Right lobe of liver (tissue), 6 donors: ENCODE measurements at regions not wholly inside any gene's neighbourhood (a gene's known extent, or its start where the extent isn't known, plus 50 kb on each side); places are given as distances from the start of the nearest gene placed in this dataset.

Source experiments
- ATAC-seq, 4 donors: fragments of 200-7000 bp; cut with Tn5 transposase; one replicate each; pipeline ENCODE4 v1.9.1; 2020; ENCODE audit warnings: mild to moderate bottlenecking in 4 of 4, moderate library complexity in 4 of 4
- DNase-seq, 3 donors: peaks; one replicate each; pipeline ENCODE4 v3.0.0-alpha.2; 2020
- H3K27ac ChIP-seq, 3 donors: fragments of 200-600 bp; one replicate each; pipeline ENCODE4 v1.8.0; 2022
- H3K27me3 ChIP-seq, 2 donors: fragments of 200-600 bp; one replicate each; pipeline ENCODE4 v1.8.0; 2022
- H3K36me3 ChIP-seq, 4 donors: fragments of 200-600 bp; sonication (generic) in 1 of 4; one replicate each; pipeline versions ENCODE4 v1.5.1 to v1.8.0; 2017 to 2022; ENCODE audit warnings: control low read depth in 1 of 4
- H3K4me1 ChIP-seq, 4 donors: fragments of 200-600 bp; sonication (generic) in 1 of 4; one replicate each; pipeline versions ENCODE4 v1.5.1 to v1.8.0; 2017 to 2022; ENCODE audit warnings: control low read depth in 1 of 4
- H3K4me3 ChIP-seq, 3 donors: fragments of 200-600 bp; one replicate each; pipeline ENCODE4 v1.8.0; 2022
- H3K9me3 ChIP-seq, 4 donors: fragments of 200-600 bp; sonication (generic) in 1 of 4; one replicate each; pipeline versions ENCODE4 v1.5.1 to v1.8.0; 2017 to 2022; ENCODE audit warnings: control low read depth in 1 of 4
- CTCF ChIP-seq, 4 donors: fragments of 200-600 bp in 3 of 4; fragments of 450-650 bp in 1 of 4; IDR thresholded peaks; one replicate each; pipeline versions ENCODE4 v1.5.1 to v1.8.0; 2016 to 2022; ENCODE audit warnings: antibody characterized with exemption in 4 of 4, mild to moderate bottlenecking in 2 of 4
- POLR2A ChIP-seq: fragments of 450-650 bp; IDR thresholded peaks from one replicate; pipeline ENCODE4 v1.6.1; 2017; ENCODE audit warnings: antibody characterized with exemption, mild to moderate bottlenecking
- WGBS: methylation state at CpG from one replicate; pipeline ENCODE4 v1.1.6; 2018; ENCODE audit warnings: low coverage, low lambda C conversion rate; ENCODE audit not compliant: insufficient coverage; ENCODE audit errors: missing lambda C conversion rate; 5-methylcytosine and 5-hydroxymethylcytosine counted together
- intact Hi-C, 2 donors: fragments of 100-400 bp; cut with DNase I; formaldehyde crosslinking; loops; one replicate each; pipeline versions ENCODE4 v1.11.2 to v1.14.1; 2022
- donor health status: DM: no; HTN: yes; CAD: no.
- donor health status: DM: no; HTN: no; CAD: no.
- donor health status: DM: no; HTN: no; CAD: no.
- donor health status: DM: no; HTN: yes; CAD: no.
- donor health status: DM: no; HTN: yes; CAD: no.

- no peak for DNase-seq
- Histone ChIP-seq H3K4me1 (no peaks in the 10 kb centered on the region), H3K36me3 (no peaks in the 10 kb centered on the region), H3K4me3 (no peak overlapping the region), H3K27me3 (no peaks in the 10 kb centered on the region), H3K9me3 (no peaks in the 10 kb centered on the region), H3K27ac (no peak overlapping the region)
- ATAC-seq = no peak
- no peak for TF ChIP-seq CTCF (IDR thresholded peaks at IDR 0.05)
- no peak for TF ChIP-seq POLR2A
- WGBS = 62% methylated on average over 3 of the region's 3 CpGs
- intact Hi-C loops = no loop called here
These were observed 635.1 kb upstream of the SLC39A10 start for GRCh38 chr2:195021711-195022507.

DNA sequence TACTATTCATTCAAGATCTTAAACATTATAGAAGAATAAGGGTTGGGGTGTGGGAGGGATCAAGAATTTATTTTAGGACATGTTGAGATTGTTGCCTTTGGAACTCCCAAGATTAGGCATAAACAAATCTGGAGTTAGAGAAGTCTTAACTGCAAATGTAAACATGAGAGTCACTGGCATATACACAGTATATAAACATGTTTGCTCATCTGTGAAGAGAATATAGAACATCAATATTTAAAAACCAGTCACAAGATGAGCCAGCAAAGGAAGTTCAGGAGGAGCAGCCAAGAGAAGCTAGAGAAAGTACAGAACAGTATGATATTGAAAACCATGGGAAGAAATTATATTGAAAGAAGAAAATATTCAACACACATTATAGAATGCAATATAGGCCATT, 638.6 kb upstream of the SLC39A10 start:
- TF ChIP-seq POLR2A (no peak), CTCF (IDR thresholded peaks at IDR 0.05) (no peak)
- DNase-seq (no peak), ATAC-seq (no peak)
- no peak overlapping the region for H3K4me3 ChIP-seq
- H3K27me3 ChIP-seq = no peaks in the 10 kb centered on the region
- no peak overlapping the region for H3K27ac ChIP-seq
- H3K4me1 ChIP-seq = no peaks in the 10 kb centered on the region
- H3K36me3 ChIP-seq = no peaks in the 10 kb centered on the region
- no peaks in the 10 kb centered on the region for H3K9me3 ChIP-seq
- intact Hi-C loops = no loop called here

DNA sequence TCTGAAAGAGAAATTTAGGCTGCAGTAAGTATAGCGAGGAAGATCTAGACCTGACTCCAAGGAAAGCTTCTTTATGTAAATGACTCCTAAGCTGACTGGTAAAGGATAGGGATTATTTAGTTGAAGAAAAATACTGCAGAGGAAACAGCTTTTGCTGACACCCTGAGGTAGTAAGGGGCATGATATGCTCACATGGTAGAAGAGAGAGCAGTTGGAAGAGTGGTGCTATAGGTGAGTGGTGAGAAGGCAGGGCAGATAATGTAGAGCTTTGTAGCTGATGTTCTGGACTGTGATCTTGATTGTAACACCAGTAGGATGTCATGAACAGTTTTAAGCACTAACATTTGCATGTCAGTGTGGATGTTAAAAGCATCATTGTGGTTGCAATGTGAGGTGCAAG, 639.1 kb upstream of the SLC39A10 start:
- DNase-seq (no peak), ATAC-seq (no peak)
- Histone ChIP-seq H3K4me1 (no peaks in the 10 kb centered on the region), H3K27me3 (no peaks in the 10 kb centered on the region), H3K36me3 (no peaks in the 10 kb centered on the region), H3K27ac (no peak overlapping the region), H3K4me3 (no peak overlapping the region), H3K9me3 (no peaks in the 10 kb centered on the region)
- whole genome bisulfite sequencing = 47% methylated on average over 1 of the region's 1 CpG
- no peak for TF ChIP-seq POLR2A
- no peak for TF ChIP-seq CTCF (IDR thresholded peaks at IDR 0.05)
- intact Hi-C loops = no loop called here

- Histone ChIP-seq H3K4me3 (no peak overlapping the region), H3K27me3 (no peaks in the 10 kb centered on the region), H3K27ac (no peak overlapping the region), H3K9me3 (no peaks in the 10 kb centered on the region), H3K36me3 (no peaks in the 10 kb centered on the region), H3K4me1 (no peaks in the 10 kb centered on the region)
- TF ChIP-seq POLR2A (no peak), CTCF (IDR thresholded peaks at IDR 0.05) (no peak)
- no peak for ATAC-seq
- intact Hi-C loops = no loop called here
- DNase-seq = no peak
- 58% methylated on average over 2 of the region's 2 CpGs for WGBS
These were observed 640.2 kb upstream of the SLC39A10 start for GRCh38 chr2:195016841-195017240.

GRCh38 chr2:195009202-195009601, 647.8 kb upstream of the SLC39A10 start:
- Histone ChIP-seq H3K4me3 (no peak overlapping the region), H3K27ac (no peak overlapping the region), H3K4me1 (no peaks in the 10 kb centered on the region), H3K9me3 (no peaks in the 10 kb centered on the region), H3K36me3 (no peaks in the 10 kb centered on the region), H3K27me3 (no peaks in the 10 kb centered on the region)
- WGBS = 56% methylated on average over 8 of the region's 8 CpGs
- intact Hi-C loops = no loop called here
- no peak for TF ChIP-seq POLR2A
- TF ChIP-seq CTCF (IDR thresholded peaks at IDR 0.05) = no peak
- ATAC-seq (no peak), DNase-seq (no peak)
